ENCODE measurements at regions not wholly inside any gene's neighbourhood (a gene's known extent, or its start where the extent isn't known, plus 50 kb on each side); places are given as distances from the start of the nearest gene placed in this dataset.

DNA sequence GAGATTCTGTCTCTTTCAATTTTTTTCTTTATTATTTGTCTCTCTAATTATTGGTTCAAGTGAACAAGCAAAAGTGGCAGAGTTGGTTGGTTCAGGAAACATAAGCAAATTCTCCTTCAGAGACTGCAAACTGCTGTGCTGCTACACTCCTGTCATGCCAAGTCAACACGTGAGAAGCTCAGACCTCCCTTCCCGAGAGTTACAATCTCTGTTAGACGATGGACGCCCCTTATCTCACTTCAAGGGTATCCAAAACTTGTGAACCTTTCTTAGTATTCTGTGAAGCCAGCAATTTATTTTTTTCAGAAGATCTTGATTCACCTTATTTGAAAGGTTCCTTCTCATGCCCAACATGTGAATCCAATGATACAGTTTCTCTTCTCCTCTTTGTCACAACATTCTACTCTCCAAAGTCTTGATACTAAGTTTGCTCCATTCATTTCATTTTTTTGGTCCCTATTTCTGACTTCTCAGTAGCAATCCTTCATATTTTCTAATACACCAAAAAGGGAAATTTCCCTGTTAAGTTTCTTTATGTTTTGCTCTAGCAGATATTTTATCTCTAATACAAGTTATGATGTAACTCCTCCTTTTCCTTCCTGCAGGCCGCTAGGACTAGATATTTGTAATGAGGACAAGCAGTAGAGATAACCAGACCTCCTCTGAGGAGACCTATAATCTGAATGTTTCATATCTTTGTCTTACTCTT, 448.8 kb upstream of the CITED2 start:
- DNase-seq: no peak

DNA sequence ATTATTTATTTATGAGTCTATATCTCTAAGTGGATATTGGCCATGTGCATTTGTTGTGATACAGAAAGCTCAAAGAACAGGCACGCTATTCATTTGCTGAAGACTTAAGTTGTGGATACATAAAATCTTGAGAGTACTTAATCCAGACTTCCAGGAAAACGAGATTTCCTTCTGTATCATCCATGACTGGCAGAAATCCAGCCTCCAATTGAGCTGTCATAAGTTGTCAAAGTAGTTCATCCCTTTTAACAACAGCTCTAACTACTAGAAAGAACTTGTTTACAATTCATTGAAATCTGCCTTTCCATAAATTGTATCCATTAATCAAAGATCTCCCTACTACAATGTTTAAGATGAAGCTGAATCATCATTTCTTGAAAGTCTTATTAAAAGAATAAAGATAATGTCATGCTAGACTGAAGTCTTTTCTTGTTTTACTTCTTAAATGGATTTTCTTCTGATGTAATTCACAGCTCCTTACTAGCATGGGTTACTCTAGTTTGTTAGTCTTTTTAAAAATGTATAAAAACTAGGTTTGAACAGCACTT, 447.3 kb upstream of the CITED2 start:
- no peak for DNase-seq

DNA sequence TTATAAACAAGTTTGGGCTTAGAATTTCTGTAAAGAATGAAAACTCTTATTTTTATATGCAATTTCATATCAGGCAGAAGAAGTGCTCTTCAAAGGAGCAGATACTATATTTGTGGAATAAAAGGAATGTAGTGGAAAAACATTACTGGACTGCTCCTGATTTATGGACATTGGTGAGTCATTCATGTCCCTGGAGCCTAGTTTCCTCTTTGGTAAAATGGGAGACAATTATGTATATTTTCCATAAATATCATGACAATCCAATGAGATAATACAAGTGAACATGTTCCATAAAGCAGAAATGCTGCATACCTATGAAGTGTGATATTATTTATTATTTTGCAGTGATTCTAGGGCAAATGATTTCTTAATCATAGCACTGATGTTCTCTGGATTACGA, 445.8 kb upstream of the CITED2 start:
- peak; percentile 17 for DNase-seq

DNA sequence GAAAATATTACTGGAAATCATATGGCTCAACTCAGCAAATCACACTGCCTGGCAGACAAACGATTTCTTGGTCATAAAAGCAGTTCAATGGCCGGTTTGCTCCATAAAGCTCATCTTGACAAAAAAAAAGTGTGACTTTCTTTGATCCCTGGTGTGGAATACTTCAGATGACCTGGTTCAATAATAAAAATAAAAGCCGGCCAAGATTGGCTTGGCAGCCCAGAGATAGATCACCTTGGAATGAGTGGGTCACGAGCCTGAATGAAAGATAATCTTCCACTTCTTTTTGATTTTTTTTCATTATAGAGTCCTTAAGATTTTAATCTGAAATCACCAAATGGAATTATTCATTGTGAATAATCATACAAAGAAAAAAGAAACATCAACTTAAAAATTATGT, 445.3 kb upstream of the CITED2 start:
- DNase-seq: no peak

DNA sequence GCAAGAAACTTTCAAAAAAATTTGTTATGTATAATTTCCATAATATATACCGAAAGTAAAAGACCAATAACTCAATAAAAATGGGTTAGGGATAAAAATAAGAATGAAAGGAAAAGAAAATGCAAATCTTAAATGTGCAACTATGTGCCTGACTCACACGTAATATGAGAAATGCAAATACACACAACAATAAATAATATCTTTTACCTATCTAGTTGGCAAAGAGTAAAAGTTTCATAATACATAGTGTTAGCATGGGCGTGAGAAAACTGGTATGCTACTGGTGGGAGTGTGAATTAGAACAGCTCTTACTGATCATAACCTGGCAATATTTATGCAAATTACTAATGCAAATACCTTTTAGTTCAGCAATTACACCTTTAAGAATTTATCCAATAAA, 438.5 kb upstream of the CITED2 start:
- no peak for DNase-seq

DNA sequence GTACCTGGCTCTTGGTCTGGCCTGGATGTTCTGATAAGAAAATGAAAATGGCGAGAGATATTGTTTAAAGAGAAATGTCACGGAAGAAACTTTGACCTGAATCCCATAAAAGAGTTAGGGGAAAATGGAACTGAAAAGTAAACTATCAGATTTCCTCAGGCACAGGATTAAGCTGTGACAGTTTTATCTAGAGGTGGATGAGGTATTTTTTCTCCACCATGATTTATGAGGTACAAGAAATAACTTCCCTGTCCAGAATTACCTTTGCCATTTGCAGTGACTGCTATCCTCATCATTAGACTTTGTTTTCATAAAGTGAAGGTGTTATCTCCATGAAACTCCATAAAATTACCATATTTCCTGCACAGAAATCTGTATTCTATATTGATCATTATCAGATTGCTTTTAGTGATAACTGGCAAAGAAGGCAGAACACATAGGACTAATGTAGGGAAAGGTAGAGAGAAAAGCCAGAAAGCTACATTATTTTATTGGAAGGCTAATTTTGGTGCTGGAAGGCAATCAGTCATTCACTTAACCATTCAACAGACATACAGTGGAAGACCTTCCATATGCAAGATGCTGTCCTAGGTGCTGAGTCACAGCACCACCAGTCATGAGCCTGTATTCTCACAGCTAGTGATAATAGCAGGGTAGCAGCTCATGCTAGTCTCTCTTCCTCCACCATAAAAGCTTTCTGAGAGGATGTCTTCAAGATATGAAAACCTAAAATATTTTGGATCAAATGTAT, 427.3 kb upstream of the CITED2 start:
- no peak for DNase-seq

DNA sequence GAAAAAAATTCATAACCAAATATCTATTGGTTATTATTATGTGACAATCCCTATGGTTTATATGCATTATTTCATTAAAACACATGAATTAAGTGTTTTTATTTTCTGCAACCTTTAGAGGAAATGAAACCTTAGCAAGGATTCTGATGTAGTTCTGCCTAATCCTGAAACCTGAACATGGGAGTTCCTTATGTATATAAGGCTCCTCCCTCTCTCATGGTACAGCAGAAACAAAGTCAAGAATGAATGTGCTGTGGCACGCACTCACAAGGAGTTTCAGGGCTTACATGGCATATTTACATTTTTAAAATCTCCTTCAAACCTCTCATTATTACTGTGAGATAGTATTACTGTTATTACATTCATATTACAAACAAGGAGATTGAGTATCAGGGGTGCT, 426.4 kb upstream of the CITED2 start:
- no peak for DNase-seq

DNA sequence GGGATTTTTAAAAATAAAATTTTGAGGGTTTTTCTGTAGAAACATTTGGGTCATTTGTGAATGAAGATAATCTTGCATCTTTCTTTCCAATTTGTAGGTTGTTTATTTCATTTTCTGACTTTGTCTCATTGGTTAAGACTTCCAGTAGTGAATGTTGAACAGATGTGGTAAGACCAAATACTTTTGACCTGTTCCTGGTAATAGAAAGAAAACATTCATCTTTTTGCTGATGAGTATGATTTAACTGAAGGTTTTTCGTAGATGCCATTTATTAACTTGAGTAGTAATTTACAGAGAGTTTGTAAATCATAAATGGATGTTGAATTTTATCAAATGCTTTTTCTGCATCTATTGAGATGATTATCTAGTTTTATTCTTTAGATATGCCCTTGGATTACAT, 416.1 kb upstream of the CITED2 start:
- no peak for DNase-seq

DNA sequence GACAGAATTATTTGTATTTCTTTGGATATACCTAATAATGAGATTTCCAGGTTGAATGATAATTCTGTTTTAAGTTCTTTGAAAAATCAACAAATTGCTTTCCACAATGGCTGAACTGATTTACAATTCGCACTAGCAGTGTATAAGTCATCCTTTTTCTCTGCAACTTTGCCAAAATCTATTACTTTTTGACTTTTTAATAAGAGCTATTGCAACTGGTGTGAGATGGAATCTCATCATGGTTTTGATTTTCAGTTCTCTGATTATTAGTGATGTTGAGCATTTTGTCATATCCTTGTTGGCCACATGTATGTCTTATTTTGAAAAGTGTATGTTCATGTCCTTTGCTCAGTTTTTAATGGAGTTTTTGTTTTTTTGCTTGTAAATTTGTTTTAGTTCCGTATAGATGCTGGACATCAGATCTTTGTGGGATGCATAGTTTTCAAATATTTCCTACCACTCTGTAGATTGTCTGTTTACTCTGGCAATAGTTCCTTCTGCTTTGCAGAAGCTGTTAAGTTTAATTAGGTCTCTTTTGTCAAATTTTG, 409.8 kb upstream of the CITED2 start:
- DNase-seq: no peak

DNA sequence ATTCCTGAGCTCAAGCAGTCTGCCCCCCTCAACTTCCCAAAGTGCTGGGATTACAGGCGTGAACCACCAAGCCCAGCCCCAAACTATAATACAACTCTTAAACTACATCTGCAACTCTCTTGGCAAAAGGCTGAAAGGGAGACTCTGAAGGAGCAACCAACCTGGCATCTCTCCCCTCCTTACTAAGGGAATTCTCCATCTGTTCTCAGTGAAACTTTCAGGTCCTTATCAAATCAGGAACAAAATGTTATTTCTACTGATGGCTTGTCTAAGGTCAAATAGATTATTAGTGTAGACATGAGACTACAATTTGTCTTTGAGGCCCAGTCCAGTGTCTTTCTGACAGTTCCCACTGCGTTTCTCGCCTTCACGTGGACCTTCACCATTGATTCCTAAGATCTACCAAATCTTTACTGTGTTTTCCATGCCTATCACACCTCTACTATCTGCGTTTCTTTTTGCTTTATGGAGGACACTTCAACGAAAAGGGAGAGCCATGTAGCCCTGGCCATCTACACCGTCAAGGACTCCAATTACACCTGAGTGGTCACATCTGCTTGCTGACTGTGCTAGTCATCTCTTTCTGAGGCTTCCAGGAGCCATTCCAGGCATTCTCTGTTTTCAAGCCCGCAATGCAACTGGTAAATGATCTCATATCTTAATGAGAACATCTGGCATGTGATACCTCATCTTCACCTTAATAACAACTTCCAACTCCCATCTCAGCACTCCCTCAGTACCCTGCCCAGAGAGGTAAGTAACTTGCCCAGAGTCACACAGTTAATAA, 405.7 kb upstream of the CITED2 start:
- no peak for DNase-seq

DNA sequence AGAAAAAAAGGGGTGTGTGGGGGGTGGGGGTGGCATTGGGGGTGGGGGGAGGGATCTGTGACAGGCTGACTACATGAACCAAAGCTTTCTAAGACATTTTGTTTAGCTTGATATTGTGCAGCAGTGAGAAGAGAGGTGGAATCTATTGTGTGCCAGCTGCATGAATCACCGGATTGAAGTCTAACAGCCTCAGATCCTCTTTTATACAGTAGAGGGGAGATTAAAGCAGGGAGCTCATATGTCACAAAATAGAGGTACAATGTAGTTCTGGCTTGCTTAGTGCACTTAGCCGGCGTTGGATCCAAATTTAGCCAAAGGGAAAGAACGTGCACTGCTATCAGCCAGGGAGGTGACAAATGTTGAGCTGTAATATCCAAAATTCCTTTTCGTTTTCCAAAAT, 404.2 kb upstream of the CITED2 start:
- no peak for DNase-seq

DNA sequence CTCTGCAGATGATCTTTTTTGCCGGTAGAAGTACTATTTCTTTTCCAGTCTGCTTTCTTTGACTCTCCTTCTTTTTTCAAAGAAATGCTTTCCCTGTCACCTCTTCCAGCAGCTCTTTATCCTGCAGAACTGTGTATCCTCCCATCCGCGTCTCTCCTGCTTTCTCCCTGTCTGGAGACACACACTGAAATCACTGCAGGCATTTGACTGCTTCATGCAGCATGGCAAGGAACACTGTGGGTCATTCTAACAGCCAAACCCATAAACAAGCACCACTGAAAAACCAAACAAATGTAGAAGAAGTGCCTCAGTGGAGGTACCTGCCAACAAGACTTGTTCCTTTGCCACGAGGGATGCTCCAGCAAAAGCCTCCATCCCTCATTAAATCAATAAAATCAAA, 403.7 kb upstream of the CITED2 start:
- no peak for DNase-seq

DNA sequence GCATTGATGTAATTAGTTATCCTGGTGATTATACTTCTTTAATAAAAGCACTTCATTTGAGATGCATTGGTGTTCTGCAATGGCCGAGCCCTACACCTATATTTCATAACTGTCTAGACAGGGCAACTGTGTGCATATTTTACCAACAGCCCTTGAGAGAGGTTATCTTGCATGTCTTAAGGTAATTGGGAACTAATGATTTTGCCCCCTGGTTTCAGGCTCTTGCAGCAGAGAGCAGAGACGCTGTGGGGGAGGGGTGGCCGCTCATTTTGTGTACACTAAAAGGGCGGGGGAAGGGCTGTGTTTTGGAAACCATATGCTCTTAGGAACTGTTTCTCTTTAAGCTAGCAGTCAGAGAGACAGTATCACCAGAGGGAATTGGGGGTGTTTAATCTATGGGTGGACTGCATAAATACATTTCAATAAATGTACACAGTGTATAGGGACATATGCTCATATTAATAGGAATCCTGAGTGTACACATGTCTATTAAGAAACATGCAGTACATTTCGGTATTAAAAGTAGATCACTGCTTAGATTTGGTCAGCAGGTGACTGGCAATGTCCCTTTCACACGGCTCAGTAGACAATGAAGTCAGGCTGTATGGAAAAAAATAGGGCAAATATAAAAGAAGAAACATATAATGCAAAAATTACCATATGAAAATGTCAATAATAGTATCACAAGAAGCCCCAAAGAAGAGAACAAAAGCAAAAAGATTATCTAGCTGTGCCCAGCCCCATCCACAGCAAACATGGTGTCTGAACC, 402.9 kb upstream of the CITED2 start:
- DNase-seq: no peak

DNA sequence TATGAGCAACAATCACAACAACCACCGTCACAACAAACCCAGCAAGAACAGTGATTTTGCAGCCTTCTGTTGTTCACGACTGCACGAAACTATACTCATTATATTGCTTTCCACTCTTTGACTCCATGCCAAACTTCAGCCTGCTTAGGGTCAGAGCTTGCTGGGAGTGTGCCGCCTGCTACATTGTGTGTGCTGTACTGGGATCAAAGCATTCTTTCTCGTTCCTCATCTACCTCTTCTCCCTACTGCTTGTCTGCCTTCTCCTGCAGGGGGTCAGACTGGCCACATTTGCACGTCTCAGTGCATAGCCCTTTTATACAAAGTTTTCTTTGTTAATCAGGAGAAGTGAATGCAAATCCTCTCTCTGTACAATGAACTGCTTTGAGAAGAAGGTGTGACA, 401.6 kb upstream of the CITED2 start:
- DNase-seq: no peak

DNA sequence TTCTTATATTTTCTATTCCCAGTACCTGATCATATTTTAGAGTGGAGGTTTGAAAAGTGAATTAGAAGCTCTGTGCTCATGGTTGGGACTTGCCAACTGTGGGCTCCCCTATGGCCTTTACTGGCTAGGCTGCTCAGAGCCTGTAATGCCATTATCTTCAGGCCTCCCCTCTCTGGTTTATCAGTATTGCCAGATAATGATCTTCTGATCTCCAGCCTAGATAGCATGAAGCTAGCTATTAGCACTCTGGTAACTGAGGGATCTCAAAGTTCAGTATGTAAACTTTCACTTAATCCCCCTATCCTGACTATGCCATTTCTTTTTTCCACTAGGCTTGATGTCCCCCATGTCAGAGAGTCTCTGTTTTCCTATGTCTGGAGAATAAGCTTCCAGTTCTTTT, 393.7 kb upstream of the CITED2 start:
- DNase-seq: no peak

DNA sequence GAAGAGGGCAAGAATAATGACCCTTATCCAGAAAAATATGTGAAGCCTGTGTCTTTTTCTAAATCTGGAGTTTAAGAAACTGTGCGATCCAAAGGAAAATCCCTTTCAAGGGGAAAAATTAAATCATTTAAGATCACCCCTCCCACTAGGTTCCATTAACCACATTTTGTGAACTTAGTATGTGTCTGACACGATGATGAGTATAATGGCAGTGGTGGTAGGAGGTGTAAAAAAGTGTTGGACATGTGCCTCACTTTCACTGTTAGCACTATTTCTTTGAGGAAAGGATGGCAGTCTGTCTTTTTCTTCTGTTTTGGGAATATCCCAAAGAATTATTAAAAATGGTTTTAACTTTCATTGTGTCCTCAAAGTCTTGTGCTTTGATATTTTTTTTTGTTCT, 392.3 kb upstream of the CITED2 start:
- DNase-seq: no peak

DNA sequence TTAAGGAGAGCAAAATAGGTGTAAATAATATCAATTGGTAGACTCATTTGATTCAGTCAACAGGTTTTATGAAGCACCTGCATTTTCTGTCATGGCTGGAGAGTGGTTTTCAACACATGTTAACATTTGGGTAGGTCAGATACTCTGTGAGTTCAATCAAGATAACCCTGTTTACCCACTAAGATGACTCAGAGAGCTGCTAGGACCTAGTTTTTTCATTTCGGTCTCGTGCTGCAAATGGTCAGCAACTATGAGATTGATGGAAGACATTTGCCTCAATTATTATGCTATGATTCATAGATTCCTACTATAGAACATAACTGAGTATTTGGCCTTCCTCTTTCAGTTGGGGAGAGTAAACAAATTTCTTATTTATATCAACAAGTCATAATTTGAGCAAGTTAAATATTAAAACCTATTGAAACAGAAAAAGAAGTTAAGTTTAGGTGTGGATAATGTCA, 391.4 kb upstream of the CITED2 start:
- no peak for DNase-seq

DNA sequence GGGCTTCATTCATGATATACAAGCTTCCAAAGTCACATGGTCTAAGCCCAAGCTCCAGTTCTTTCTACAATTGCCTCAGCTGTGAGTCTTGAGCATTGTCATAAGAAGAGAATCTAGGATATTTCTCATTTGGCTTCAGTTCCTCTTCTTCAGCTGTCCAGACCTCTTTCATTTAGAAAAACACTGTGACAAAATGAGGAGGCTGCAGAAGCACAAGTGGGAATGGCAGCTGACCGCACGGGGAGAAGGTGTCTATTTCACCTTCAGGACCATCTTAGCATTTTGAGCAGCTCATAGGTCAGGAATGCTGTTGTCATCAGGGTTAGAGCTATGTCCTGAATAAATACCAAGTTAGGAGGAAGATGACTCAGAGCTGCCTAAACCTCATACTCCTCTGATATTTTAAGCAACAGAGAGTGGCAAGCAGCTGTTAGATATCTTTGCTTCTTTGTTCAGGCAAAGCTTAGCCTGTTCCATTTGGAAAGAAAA, 390.1 kb upstream of the CITED2 start:
- peak; percentile 76 for DNase-seq

DNA sequence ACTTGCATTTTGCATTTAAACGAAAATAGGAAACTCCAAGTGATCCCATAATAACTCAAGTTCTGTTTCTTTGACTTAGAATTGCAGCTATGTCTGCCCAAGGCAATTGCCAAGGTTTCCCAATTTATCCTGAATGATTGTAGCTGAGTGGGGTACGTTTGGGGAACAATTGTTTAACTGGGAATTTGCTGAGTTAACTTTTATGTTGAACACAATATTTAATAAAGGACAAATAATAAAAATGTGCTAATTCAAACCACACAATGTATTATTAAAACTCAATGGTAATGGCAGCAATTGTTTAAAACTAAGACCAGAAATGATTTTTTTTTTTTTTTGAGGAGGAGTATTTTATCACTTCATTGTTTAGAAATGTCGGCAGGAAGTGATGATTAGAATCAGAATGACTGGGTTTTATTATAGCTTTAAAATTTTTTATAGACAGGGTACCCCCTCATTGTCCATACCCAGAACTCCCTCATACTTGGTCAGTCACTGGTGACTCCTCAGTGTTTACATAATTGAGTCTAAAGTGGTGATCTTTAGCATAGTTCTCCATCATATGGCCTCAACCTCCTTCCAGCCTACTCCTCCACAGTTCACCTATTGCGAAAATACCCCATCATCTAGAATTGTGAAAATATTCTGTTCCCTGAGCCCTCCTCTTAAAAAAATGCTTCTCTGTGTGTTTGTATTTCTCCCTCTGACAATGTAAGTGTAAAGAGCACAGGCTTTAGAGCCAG, 389.2 kb upstream of the CITED2 start:
- DNase-seq: no peak

DNA sequence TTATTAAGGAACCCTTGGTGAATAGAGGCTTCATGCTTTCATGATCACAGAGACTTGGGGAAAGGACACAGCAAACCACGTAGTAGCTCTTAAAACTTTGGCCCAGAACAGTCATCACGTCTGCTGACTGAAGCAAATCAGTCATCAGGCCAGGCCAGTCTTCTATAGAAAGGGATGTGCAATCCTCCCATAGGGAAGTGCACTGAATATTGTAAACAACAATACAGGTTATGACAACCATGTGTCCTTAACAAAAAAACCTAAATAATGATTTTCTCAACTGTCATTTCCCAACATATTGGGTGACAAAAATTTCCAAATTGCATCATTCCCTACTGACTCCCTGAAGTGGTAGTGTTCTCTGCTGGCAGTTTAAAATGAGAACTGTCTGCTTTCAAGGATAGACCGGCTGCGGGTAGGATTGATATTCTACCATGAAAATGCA, 388.2 kb upstream of the CITED2 start:
- DNase-seq: no peak
